ENCODE measurements at regions not wholly inside any gene's neighbourhood (a gene's known extent, or its start where the extent isn't known, plus 50 kb on each side); places are given as distances from the start of the nearest gene placed in this dataset.

DNA sequence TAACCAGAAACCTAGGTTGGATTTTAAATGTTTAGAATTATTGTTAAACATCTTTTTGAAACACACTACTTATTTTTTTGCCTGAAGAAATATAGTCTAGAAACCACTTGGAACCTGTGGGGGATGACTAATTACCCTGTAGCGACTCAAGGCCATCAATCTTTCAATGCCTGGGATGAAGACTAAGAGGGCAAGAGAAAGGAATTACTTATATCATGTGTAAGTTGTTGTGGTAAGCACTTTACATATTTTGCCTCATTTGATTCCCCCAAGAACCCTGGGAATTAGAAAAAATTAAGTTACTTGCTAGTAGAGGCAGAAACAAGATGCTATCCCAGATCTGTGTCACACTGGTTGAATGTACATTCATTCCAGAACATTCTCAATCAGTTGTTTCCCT is 170.9 kb upstream of the GRIA3 start:
- TF ChIP-seq, protein P1, sequence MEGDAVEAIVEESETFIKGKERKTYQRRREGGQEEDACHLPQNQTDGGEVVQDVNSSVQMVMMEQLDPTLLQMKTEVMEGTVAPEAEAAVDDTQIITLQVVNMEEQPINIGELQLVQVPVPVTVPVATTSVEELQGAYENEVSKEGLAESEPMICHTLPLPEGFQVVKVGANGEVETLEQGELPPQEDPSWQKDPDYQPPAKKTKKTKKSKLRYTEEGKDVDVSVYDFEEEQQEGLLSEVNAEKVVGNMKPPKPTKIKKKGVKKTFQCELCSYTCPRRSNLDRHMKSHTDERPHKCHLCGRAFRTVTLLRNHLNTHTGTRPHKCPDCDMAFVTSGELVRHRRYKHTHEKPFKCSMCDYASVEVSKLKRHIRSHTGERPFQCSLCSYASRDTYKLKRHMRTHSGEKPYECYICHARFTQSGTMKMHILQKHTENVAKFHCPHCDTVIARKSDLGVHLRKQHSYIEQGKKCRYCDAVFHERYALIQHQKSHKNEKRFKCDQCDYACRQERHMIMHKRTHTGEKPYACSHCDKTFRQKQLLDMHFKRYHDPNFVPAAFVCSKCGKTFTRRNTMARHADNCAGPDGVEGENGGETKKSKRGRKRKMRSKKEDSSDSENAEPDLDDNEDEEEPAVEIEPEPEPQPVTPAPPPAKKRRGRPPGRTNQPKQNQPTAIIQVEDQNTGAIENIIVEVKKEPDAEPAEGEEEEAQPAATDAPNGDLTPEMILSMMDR (IDR thresholded peaks at IDR 0.05), result no peak
- no peak for TF ChIP-seq POLR2A (IDR thresholded peaks at IDR 0.05)

All from thyroid gland (tissue), 4 donors.